Cardiac septum (tissue), 1 donor: ENCODE measurements at regions not wholly inside any gene's neighbourhood (a gene's known extent, or its start where the extent isn't known, plus 50 kb on each side); places are given as distances from the start of the nearest gene placed in this dataset.

Experiments
- DNase-seq: peaks from one replicate; pipeline ENCODE4 v3.0.0-alpha.2; 2020; ENCODE audit warnings: low spot score
- intact Hi-C: fragments of 100-400 bp; cut with DNase I; formaldehyde crosslinking; loops from one replicate; pipeline ENCODE4 v1.14.0; 2022
- donor health status: DM: no; HTN: no; CAD: no.

GRCh38 chr2:12863937-12864336 is 147.2 kb downstream of the TRIB2 start:
- DNase-seq = no peak
- intact Hi-C loops = no loop called here

- intact Hi-C loops = no loop called here
- DNase-seq = no peak
These were observed 151.0 kb downstream of the TRIB2 start for GRCh38 chr2:12867631-12868287.

- intact Hi-C loops = no loop called here
- no peak for DNase-seq
These were observed 154.0 kb downstream of the TRIB2 start for GRCh38 chr2:12870692-12871091.

GRCh38 chr2:12871694-12872315 is 155.1 kb downstream of the TRIB2 start:
- no peak for DNase-seq
- intact Hi-C loops = no loop called here

GRCh38 chr2:12877761-12878160 is 161.0 kb downstream of the TRIB2 start:
- no peak for DNase-seq
- intact Hi-C loops = no loop called here

- intact Hi-C loops = loop anchor here (5.0 kb wide), 1 partner anchor 47 kb away; no protein-coding TSS in a partner anchor
- DNase-seq = no peak
These were observed 162.9 kb downstream of the TRIB2 start for GRCh38 chr2:12879649-12880048.

GRCh38 chr2:12881952-12882351 is 165.2 kb downstream of the TRIB2 start:
- DNase-seq = no peak

GRCh38 chr2:12882393-12882792 is 165.7 kb downstream of the TRIB2 start:
- no peak for DNase-seq
- intact Hi-C loops = loop anchor here (5.0 kb wide), 1 partner anchor 50 kb away; no protein-coding TSS in a partner anchor

More at GRCh38 chr2:12881952-12882351, 165.2 kb downstream of the TRIB2 start:
- intact Hi-C loops = loop anchor here (5.0 kb wide), 1 partner anchor 50 kb away; no protein-coding TSS in a partner anchor

- intact Hi-C loops = loop anchor here (5.0 kb wide), 1 partner anchor 52 kb away; no protein-coding TSS in a partner anchor
These were observed 167.2 kb downstream of the TRIB2 start for GRCh38 chr2:12883906-12884305.

GRCh38 chr2:12884713-12885282 is 168.1 kb downstream of the TRIB2 start:
- peak; percentile 76 for DNase-seq
- intact Hi-C loops = loop anchor here (5.0 kb wide), 2 partner anchors 38 to 52 kb away; no protein-coding TSS in a partner anchor

More at GRCh38 chr2:12883906-12884305, 167.2 kb downstream of the TRIB2 start:
- DNase-seq = no peak

- intact Hi-C loops = no loop called here
- DNase-seq = no peak
These were observed 173.3 kb downstream of the TRIB2 start for GRCh38 chr2:12890066-12890465.

GRCh38 chr2:12890481-12890991 is 173.8 kb downstream of the TRIB2 start:
- intact Hi-C loops = no loop called here
- DNase-seq = no peak

GRCh38 chr2:12895017-12895416 is 178.3 kb downstream of the TRIB2 start:
- intact Hi-C loops = no loop called here
- DNase-seq = no peak

GRCh38 chr2:12896318-12896982 is 179.7 kb downstream of the TRIB2 start:
- intact Hi-C loops = no loop called here
- no peak for DNase-seq

- DNase-seq = no peak
- intact Hi-C loops = no loop called here
These were observed 180.4 kb downstream of the TRIB2 start for GRCh38 chr2:12897181-12897580.

- DNase-seq = no peak
- intact Hi-C loops = no loop called here
These were observed 186.5 kb downstream of the TRIB2 start for GRCh38 chr2:12903272-12903671.

- DNase-seq = no peak
- intact Hi-C loops = no loop called here
These were observed 193.7 kb downstream of the TRIB2 start for GRCh38 chr2:12910431-12910830.

- intact Hi-C loops = loop anchor here (5.0 kb wide), 2 partner anchors 68 to 198 kb away; partner anchors contain the start of gene TRIB2
- no peak for DNase-seq
These were observed 199.1 kb downstream of the TRIB2 start for GRCh38 chr2:12915787-12916186.

GRCh38 chr2:12918138-12918834 is 201.6 kb downstream of the TRIB2 start:
- DNase-seq = no peak
- intact Hi-C loops = loop anchor here (1.0 to 5.0 kb wide), 3 partner anchors 71 to 201 kb away; partner anchors contain the start of gene TRIB2
